ENCODE measurements at regions not wholly inside any gene's neighbourhood (a gene's known extent, or its start where the extent isn't known, plus 50 kb on each side); places are given as distances from the start of the nearest gene placed in this dataset.

- no peak for TF ChIP-seq RNF2 (IDR thresholded peaks at IDR 0.05; ENCODE audit: borderline replicate concordance, low read depth, low read length, missing control alignments, poor library complexity, severe bottlenecking)
- no peak for TF ChIP-seq FOSL1 (IDR thresholded peaks at IDR 0.05; ENCODE audit: insufficient read depth, low read depth, low read length)
- no peak for TF ChIP-seq KDM4A (IDR thresholded peaks at IDR 0.05; ENCODE audit: low read depth, low read length, severe bottlenecking)
- TF ChIP-seq SAP30 (IDR thresholded peaks at IDR 0.05; ENCODE audit: insufficient read depth, insufficient replicate concordance, low read length), result no peak
- no peak for TF ChIP-seq BACH1 (IDR thresholded peaks at IDR 0.05; ENCODE audit: low read length)
- TF ChIP-seq KDM5A (IDR thresholded peaks at IDR 0.05; ENCODE audit: low read length), result no peak
- no peak for TF ChIP-seq NRF1 (IDR thresholded peaks at IDR 0.05; ENCODE audit: low read depth, low read length)
- no peak for TF ChIP-seq MAX (IDR thresholded peaks at IDR 0.05)
These were observed 336.5 kb upstream of the IRX4 start (continued) for GRCh38 chr5:2219149-2219776.

Measured in H1 (cell line).